ENCODE measurements at regions not wholly inside any gene's neighbourhood (a gene's known extent, or its start where the extent isn't known, plus 50 kb on each side); places are given as distances from the start of the nearest gene placed in this dataset.

GRCh38 chr9:27625751-27626150 lies 52.5 kb upstream of the C9orf72 start:
- no peak for DNase-seq

- peak; percentile 26 for DNase-seq
These were observed 53.2 kb upstream of the C9orf72 start for GRCh38 chr9:27626244-27627187.

GRCh38 chr9:27627188-27627564 lies 53.9 kb upstream of the C9orf72 start:
- DNase-seq = no peak

- DNase-seq = no peak
These were observed 55.0 kb upstream of the C9orf72 start for GRCh38 chr9:27628311-27628710.

GRCh38 chr9:27629425-27629824 lies 56.1 kb upstream of the C9orf72 start:
- DNase-seq = peak; percentile 31

GRCh38 chr9:27632254-27632653 lies 59.0 kb upstream of the C9orf72 start:
- no peak for DNase-seq

- no peak for DNase-seq
These were observed 60.5 kb upstream of the C9orf72 start for GRCh38 chr9:27633764-27634163.

- no peak for DNase-seq
These were observed 61.6 kb upstream of the C9orf72 start for GRCh38 chr9:27634879-27635278.

- no peak for DNase-seq
These were observed 65.4 kb upstream of the C9orf72 start for GRCh38 chr9:27638716-27639115.

- DNase-seq = no peak
These were observed 72.0 kb upstream of the C9orf72 start for GRCh38 chr9:27645161-27645840.

GRCh38 chr9:27653246-27653645 lies 80.0 kb upstream of the C9orf72 start:
- DNase-seq = no peak

GRCh38 chr9:27653957-27654356 lies 80.7 kb upstream of the C9orf72 start:
- DNase-seq = no peak

GRCh38 chr9:27654629-27655285 lies 81.5 kb upstream of the C9orf72 start:
- DNase-seq = no peak

- no peak for DNase-seq
These were observed 82.2 kb upstream of the C9orf72 start for GRCh38 chr9:27655441-27655840.

- no peak for DNase-seq
These were observed 85.7 kb upstream of the C9orf72 start for GRCh38 chr9:27659001-27659400.

- no peak for DNase-seq
These were observed 86.3 kb upstream of the C9orf72 start for GRCh38 chr9:27659571-27659970.

- no peak for DNase-seq
These were observed 86.9 kb upstream of the C9orf72 start for GRCh38 chr9:27660148-27660547.

- DNase-seq = no peak
These were observed 90.2 kb upstream of the C9orf72 start for GRCh38 chr9:27663526-27663925.

GRCh38 chr9:27664121-27664779 lies 91.0 kb upstream of the C9orf72 start:
- DNase-seq = no peak

- DNase-seq = no peak
These were observed 91.9 kb upstream of the C9orf72 start for GRCh38 chr9:27665136-27665535.

GRCh38 chr9:27668280-27668679 lies 95.0 kb upstream of the C9orf72 start:
- no peak for DNase-seq

GRCh38 chr9:27671636-27672035 lies 98.4 kb upstream of the C9orf72 start:
- no peak for DNase-seq

GRCh38 chr9:27672718-27673117 lies 99.4 kb upstream of the C9orf72 start:
- DNase-seq = no peak
